Erythroblast (primary cell): ENCODE measurements at regions not wholly inside any gene's neighbourhood (a gene's known extent, or its start where the extent isn't known, plus 50 kb on each side); places are given as distances from the start of the nearest gene placed in this dataset.

Source experiments
- GATA1 ChIP-seq: IDR thresholded peaks from 2 replicates; pipeline ENCODE4 v1.6.1; 2011; ENCODE audit warnings: low read depth, mild to moderate bottlenecking, control low read depth, low read length, moderate library complexity
- POLR2A ChIP-seq: IDR thresholded peaks from 2 replicates; pipeline ENCODE4 v1.6.1; 2011; ENCODE audit warnings: mild to moderate bottlenecking, low read length

- TF ChIP-seq POLR2A, result no peak
- no peak for TF ChIP-seq GATA1
These were observed 542.6 kb downstream of the TOX3 start for GRCh38 chr16:52004343-52004742.
